NCI-H524 (cell line): ENCODE measurements at regions not wholly inside any gene's neighbourhood (a gene's known extent, or its start where the extent isn't known, plus 50 kb on each side); places are given as distances from the start of the nearest gene placed in this dataset.
"Not testable (repeated sequence)": the region's sequence is repeated elsewhere in the genome, so short reads cannot be mapped to it uniquely, and the experiment has no call there.

ENCODE experiments used
- DNase-seq, 2 experiments: peaks; one replicate each; lab custom pipeline; 2025; lab: John Stamatoyannopoulos, UW

DNA sequence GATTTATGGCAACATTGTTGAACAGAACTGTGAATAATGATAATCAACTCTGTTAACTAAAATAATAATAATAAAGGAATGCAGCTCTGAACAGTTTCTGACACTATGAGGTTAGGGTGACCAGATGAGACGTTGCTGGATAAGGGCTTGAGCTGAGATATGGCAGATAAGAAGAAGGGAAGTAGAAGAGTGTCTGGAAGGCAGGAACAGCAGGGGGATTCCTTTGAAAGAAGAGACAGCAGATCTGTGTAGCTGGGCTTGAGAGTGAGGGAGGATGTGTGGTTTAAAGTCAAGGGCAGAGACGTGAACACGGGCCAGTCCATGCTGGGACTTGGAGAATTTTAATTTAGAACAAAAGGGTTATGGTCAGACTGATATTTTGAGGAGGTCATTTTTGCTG is 273.1 kb upstream of the SLC14A2 start:
- no peak for DNase-seq

DNA sequence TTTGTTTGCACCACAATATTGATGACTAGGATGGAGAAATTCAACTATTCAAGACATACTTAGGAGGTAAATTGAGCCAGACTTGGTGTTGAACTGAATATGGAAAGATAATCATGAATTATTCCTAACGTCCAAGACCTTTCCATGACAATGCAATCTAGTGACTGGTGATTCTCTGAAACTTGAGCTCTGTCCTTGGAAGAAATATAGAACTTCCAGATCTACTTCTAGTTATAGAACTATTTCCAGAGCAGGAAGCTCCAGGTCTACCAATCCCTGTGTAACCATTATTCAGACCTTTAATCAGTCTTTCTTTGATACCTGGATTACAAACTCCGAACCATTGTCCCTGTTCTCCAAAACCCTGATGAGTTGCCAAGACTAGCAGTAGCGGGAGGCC is 272.6 kb upstream of the SLC14A2 start:
- no peak for DNase-seq

DNA sequence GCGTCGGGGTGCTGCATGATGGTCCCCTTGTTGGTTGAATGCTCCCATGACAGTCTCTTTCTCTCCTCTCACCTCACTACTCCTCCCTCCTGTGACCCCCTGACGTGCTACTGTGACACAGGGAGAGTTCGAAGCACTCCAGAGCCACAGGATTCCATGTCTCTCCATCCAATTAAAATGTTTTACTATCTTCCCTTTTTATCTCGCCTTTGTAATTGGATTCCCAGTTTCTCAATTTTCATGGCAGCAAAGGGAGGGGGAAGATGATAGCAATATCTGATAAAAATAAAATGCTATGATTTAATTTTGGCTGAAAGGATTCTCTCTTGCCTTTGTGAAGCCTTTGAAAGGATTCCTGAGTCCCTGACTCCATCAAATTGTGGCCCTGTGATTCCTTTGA is 271.9 kb upstream of the SLC14A2 start:
- no peak for DNase-seq

DNA sequence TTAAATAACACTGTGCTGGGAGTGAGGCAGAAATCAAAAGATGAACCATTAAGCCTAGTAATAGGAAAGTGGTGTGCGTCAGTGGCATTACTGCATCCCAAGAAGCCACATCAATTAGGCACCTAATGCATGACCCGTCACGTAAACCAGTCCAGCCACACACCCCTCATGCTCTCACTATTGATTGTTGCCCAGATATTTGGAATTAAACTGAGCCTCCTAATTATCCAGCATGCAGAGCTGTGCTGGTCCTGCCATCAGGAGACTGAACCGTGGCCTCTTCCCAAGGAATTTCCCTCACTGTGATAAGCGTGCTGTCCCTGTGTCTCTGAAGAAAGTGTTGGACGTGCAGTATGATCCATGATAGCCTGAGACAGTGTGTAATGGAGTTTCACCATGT is 270.6 kb upstream of the SLC14A2 start:
- DNase-seq, result not testable (repeated sequence)

DNA sequence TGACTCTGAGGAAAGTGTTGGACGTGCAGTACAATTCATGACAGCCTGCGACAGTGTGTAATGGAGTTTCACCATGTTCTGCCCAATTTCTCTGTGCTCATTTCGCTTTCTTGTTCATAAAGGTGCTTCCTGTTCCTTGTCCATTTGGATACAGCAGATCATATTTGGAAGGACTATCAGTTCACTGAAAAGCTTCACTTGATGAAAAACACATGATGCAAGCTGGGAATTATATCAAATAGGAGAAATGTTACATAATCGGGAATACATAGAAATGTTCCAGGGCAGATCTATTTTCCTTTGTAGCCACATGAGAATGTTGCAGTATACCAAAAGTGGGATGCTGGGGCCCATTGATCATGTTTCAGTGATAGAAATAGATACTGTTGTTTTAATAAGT is 266.3 kb upstream of the SLC14A2 start:
- no peak for DNase-seq

DNA sequence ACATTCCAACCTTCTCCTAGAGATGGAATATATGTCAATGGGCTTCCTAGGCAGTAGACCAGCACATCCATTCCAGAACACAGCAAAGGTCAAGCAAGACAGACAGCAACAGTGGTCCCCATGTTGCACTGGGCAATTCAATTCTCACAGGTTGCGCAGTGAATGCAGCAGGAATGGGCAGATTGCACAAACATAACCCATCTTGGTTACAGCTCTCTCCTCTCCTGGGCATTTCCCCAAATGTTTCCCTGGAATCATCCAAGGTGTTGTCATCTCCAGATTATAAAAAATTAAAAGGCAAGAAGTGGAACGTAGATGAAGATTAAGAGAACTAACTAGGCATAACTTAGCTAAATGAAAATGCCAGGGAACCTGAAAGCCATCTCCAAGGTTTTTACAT is 265.8 kb upstream of the SLC14A2 start:
- DNase-seq, result no peak

DNA sequence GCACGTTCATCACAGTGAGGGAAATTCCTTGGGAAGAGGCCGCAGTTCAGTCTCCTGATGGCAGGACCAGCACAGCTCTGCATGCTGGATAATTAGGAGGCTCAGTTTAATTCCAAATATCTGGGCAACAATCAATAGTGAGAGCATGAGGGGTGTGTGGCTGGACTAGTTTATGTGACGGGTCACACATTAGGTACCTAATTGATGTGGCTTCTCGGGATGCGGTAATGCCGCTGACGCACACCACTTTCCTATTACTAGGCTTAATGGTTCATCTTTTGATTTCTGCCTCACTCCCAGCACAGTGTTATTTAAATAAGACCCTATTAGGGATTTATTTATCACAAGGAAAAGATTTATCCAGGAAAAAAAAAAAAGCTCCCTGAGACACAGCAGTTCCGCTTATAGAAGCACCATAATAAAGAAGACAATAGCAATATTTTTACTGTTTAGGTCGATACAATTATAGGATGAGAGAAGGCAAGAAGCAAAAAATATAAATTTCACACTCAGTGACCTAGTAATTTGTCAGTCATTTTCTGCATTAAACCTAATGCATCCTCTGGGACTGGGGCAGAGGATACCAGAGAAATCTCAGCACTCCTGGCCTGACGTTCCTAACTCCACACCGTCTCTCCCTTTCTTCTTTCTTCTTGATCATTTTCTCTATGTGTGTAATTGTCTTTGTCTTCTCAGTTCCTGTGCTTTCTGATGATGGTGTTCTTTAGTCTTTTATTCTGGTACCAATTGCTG is 264.7 kb upstream of the SLC14A2 start:
- DNase-seq, result no peak

DNA sequence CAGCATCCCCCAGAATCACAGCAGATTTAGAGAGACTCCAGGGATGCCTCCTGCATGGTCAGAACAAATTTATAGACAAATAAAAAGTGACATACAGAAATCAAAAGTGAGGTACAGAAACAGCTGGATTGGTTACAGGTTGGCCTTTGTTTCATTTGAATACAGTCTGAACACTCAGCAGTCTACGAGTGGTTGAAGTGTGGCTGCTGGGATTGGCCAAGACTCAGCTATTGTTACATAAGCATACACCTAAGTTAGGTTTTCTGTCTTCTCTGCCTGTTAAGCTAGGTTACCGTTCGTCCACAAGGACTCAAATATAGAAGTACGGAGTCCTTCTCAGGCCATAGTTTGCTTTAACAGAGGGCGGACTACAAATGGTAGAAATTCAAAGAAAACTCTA is 262.4 kb upstream of the SLC14A2 start:
- no peak for DNase-seq

DNA sequence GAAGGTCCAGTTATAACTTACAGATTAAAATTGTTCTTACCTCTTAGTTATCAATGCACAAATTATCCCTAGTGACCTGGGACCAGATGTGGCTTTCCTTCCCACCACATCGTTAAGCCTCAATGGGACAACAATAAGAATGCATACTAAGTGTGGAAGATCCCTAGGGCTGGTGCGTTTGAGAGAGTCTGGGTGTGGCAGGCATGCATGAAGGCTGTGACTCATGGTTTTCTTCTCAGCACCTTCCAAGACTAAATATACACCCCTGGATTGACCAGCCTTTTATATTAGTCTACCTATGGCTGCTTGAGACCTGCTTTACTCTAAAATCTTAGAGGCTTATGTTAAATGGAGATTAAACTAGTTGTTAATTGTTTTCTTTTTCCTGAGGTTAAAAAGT is 261.7 kb upstream of the SLC14A2 start:
- no peak for DNase-seq

DNA sequence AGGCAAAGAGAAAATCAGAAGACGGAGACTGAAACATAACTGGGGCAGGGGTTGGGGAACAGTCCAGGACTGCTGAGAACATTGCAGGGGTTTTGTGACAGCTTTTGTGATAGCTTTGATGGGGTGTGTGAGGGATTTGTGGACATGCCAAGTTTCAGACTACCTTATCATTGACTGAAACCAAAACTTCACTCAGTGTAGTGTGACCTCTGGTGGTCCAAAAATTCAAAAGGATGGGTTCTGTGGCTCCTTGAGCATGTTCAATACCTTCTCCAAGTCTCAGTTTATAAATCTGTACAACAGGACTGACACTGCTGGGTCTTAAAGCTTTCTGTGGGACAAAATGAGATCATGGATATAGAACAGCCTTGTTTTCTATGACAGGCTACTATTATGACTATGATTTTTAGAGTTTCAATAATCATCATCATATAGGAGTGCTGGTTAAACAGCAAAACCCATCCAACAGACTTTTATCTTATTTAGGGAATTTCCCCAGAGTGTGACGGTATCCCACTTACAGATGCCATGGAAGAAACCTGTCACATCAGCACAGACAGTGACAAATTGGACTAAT is 259.2 kb upstream of the SLC14A2 start:
- no peak for DNase-seq

DNA sequence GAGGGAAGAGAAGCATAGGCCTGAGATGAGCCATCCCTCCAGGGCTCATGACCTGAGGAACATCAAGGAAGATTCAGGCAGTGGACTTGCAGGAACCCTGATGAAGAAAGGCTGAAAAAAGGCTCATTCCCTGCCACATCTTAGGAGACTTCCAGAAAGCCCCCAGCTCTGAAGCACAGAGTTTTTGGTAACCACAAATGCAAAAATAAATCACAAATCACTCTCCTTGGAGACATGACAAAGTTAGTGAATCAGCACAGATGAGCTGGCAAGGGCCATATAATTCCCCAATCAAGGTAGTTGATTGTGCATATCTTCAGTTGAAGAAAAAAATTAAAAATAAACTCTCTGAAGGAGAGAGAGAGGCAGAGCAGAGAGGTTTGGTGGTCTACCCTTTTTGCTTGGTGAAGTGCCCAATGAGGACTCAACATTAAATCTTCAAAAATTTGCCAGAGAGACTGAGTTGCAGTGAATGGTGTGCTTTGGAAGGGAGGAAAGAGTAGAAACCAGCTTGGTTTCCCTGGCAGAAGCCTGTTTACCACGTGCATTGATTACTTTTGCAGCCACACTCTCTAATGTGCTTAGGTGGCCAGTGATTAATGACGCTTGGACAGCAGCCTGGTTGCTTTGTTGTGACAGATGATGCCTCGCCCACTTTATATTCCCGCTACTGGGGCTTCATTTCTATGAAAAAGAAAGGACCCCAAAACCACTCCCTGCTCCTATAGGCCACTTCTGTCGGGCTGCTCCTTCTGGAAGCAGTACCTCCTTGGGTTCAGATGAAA is 257.4 kb upstream of the SLC14A2 start:
- no peak for DNase-seq

DNA sequence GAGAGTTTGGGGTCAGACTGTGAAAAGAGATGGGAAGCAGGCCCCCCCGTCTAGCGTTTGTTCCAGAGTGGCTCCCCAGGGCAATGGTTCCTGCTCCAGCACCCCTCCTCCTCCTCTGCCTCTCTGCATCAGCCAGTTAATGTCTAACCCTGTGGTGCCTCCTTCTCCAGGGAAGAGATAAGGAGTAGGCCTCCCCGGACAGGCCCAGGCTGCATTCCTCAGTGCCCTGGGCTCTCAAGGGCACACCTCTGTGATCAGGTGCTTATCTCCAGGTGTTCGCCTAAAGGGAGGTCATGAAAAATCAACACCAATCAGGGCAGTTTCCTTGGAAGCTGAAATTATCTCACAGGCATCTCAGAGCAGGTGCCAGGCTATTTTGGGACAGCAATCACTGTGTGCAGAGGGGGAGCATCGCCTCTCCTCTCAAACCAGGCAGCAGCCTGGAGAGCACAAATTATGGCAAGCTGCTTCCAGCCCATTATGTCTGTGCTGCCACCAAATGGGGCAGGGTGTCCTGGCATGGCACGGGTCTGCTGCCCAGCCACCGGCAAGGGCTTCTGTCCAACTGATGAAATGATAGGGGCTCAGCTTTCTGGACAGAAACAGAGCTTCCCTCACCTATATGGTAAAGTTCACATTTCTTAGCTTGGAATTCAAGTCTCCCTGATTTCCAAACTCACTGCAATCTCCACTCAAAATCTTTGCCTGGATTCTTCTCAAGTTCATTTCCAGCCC is 255.8 kb upstream of the SLC14A2 start:
- no peak for DNase-seq

DNA sequence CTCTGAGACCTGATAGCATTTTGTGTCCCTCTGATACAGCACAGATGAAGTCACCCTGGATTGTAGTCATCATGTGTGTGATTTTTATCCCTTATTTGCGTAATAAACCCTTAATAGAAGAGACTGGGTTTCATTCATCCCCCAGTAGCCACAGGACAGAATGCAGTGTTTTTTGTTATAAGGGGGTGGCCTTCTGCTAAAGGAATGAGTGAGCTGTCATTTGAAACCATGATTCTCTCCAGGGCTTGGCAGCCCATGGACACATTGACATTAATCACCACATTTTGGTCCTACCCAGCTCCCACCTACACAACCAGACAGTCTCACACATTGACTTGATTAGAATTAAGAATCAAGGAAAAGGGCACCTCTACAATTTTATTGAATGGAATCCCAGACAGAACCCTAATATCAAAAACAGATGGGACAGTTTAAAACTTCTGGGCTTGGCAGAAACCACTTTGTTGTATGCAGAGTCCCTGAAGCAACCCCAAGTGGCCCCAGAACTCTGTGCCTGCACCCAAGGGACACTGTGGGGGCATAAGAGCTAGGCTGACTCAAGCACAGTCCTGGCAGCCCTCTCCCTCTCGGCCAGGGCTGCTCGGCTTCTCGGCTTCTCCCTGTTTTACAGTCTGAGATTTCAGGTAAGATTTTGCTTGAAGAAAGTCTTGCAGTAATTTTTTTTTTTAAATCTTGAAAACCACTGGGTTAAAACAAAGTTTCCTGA is 254.0 kb upstream of the SLC14A2 start:
- no peak for DNase-seq

DNA sequence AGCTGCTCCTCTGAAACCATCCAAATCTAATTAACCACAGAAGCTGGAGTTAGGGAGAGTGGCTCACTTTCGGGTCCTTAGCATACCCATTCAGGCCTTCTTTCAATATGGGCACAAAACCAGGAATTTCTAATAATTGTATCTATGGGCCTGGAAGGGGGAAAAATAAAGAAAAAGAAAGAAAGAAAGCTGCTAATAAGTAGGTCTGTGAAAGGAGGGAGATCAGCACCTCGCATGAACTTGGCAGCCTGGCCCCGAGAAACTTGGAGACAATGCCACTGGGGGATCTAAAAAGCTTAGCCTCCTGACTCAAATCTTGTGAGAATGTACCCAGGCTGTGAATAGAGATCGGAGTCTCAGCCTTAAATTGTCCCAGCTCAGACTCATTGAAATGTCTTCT is 252.1 kb upstream of the SLC14A2 start:
- no peak for DNase-seq

DNA sequence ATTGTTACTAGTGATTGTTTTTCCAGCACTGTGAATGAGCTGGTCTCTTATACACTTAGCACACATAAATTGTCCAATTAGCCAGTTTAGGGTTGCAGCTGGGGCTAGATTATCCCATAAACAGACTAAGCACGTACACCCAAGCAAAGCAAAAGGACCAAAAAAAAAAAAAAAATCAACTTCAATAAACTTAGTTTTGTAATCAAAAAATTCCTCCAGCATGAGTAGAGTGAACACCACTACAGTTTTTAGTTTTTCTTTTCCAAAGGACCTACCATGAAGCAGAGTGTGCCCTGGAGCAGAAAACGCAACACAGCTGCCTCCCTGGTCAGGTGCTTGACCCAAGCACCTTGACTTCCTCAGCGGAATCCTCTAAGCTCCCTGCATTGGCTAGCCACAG is 249.4 kb upstream of the SLC14A2 start:
- no peak for DNase-seq

DNA sequence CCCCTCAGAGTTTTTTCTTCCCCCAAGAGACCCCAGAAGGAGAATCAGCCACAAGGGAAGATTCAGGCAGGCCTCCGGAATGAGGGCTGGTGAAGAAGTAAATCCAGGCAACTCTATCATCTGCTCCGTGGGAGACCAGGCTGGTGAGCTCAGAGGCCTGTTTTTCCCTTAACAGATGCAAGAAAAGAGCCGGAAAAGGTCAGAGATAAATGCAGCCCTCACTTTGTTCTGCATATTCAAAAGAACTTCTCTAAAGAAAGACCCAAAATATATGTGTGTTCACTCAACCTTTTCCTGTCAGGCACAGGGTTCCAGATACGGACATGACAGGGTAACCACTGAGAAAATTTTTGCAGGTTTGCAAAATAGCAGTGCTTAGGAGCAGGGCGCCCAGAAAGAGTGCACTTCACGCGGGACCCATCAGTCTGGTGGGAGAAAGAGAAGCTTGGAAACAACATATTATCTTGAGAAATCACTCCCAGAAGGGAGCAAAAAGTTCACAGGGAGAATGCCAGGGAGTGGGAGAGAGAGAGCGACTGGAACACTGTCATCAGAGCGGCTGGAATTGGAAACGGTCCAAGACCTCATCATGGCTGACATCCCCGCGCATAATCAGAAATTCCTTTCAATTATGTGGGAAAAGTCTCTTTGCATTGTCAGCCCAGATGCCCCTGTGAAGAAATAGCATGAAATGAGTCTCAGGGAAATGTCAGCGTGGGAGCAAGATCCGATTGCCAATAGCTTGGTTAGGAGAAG is 244.8 kb upstream of the SLC14A2 start:
- DNase-seq, result no peak

DNA sequence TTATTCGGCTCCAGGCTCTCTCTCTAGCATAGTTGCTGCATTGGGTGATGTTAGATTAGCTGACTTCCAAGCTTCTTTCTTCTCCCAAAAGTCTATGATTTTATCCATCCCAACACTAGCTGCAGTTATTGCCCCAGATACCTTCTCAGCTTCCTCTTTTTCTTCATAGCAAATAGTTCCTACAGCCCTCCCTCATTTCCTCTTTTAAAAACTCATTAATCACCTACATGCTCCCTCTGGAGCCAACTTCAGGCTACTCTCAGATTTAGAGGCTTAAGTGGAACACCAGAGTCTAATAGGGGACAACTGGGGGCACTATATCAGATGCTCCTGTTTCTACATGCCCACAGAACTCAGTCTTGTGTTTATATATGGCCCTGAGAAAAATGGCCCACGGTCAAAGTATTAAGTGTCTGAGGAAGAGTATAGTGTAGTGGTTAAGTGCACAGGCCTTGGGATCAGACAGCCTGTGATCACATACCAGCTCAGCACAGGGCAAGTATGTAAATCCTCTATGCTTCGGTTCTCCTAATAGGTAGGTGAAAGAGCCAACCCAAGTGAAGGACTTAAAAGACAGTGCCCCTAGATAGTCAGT is 241.9 kb upstream of the SLC14A2 start:
- DNase-seq, result no peak

DNA sequence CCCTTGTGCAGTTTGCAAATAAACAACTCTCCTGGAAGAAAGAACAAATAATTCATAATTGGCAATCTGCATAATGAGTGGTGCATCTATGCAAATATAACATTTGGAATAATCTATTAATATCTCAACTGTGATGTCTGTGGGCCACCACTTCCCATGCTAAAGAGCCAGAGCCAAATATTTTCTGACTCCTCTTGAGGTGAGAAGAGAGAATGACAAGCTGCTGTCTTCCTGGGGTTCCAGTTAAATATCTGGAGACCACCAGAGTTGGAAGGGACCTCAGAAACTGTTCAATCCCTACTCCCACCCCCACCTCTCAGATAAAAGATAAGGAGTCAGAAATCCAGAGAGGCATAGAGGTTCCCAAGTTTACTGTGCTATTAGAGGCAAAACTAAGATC is 241.0 kb upstream of the SLC14A2 start:
- DNase-seq, result no peak

DNA sequence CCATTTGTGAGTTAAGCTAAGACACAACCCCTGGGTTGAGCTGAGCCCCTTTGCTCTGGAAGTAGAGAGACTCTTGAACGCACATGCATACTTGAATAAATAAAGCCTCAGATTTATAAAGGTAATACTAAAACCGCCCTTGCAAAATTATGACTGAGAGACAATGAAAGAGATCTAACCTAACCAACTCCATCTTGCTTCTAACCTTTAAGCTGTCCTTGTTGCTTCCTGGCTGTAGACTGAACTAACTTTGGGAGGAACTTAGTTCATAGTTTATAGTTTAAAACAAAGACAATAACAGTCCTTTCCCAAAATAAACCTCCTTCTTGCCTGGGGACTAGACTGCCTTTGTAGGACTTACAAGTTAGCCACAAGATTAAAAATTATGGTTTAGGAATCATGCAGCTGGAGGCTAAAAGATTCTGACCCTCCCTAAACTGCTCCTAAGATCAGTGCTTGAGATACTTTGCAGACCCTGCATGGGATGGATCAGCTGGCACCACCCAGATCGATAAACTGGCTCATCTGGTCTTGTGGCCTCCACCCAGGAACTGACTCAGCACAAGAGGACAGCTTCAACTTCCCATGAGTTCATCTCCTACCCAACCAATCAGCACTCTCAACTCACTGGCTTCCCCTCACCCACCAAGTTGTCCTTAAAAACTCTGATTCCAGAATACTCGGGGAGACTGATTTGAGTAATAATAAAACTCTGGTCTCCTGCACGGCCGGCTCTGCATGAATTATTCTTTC is 240.2 kb upstream of the SLC14A2 start:
- DNase-seq, result no peak

DNA sequence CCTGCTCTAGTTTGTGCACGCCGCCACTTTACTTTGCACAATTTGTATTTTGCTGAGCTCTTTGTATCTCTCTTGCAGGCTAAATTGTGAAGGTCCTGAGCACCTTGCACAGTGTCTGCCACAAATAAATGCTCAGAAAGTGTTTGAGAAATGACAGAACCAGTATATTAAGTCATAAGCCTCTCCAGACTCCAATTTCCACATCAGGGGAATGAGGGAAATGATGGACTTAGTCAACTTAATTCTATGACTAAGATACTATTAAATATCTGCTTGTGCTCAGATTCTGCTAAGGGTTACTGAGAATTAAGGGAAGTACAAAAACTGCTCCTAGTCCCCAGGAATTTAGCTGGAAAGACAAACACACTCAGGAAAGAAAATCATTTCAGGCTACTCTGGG is 239.1 kb upstream of the SLC14A2 start:
- no peak for DNase-seq
